ENCODE measurements at regions not wholly inside any gene's neighbourhood (a gene's known extent, or its start where the extent isn't known, plus 50 kb on each side); places are given as distances from the start of the nearest gene placed in this dataset.
"Not testable (repeated sequence)": the region's sequence is repeated elsewhere in the genome, so short reads cannot be mapped to it uniquely, and the experiment has no call there.

GRCh38 chr5:135176991-135177390 is 143.0 kb upstream of the PITX1 start:
- no peak for DNase-seq

GRCh38 chr5:135174315-135175096 is 140.5 kb upstream of the PITX1 start:
- no peak for DNase-seq

GRCh38 chr5:135173662-135174290 is 139.7 kb upstream of the PITX1 start:
- no peak for DNase-seq

DNA sequence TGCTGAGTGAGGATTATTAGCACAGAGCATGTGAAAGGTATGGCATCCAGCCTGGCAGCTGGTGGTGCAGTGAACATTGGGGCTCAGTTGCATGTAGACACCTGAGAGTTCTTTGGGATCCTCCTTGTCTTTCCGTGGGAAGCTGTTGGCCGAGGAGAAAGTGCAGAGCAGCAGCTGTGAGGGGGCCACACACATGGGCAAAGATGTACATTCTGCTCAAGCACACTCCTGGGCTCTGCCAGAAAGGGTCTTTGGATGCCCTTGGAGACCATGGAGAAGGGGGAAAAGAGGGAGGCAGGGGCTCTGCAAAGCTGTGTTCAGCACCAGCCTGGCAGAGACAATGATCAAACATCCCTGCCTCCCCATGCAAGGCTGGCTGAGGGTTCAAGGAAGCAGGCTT is 138.7 kb upstream of the PITX1 start:
- no peak for DNase-seq

GRCh38 chr5:135171336-135171735 is 137.3 kb upstream of the PITX1 start:
- DNase-seq, result no peak

DNA sequence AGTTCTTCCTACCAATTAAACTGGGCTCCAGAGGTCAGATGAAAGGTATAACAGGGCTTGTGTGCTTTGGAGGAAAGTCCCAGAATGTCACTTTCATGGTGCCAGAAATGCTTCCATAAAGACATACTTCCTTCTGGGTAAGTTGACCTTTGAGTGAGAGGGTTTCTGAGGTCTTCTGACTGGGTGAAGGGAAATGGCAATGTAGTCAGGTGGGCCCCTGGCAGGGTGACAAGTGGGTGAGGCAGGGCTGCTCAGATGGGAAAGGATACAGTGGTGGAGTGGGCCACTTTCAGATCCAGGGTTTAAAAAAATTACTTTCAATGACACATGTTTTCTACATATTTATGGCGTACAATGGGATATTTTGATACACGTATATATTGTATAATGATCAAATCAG is 136.5 kb upstream of the PITX1 start:
- no peak for DNase-seq

- no peak for DNase-seq
Measured at GRCh38 chr5:135169753-135170152, 135.7 kb upstream of the PITX1 start.

DNA sequence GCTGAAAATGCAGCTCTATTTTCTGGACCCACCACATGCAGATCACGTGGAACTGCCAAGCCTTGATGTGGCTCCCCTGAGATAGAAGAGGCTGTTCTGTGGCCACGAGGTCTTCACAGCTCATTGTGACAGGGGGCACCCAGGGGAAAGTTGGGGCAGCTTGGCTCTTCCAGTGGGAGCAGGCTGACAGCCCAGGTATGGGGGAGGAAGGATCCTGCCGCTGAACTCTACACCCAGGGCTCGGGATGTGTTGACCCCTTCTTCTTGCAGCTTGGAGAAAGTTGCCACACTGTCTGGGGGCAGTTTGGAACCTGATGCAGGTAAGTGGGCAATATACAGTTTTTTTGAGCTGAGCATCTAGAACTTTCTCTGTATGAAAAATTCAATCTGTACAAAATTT is 133.6 kb upstream of the PITX1 start:
- no peak for DNase-seq

DNA sequence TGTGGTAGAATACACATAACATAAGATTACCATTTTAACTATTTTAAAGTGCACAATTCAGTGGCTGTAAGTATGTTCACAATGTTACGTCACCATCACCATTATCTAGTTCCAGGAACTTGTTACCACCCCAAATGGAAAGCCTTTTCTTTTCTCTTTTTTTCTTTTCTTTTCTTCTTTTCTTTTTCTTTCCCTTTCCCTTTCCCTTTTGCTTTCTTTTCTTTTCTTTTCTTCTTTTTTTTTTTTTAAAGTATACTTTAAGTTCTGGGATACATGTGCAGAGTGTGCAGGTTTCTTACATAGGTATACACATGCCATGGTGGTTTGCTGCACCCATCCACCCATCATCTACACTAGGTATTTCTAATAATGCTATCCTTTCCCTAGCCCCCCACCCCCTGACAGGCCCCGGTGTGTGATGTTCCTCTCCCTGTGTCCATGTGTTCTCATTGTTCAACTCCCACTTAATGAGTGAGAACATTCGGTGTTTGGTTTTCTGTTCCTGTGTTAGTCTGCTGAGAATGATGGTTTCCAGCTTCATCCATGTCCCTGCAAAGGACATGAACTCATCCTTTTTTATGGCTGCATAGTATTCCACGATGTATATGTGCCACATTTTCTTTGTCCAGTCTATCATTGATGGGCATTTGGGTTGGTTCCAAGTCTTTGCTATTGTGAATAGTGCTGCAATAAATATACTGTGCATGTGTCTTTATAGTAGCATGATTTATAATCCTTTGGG is 131.0 kb upstream of the PITX1 start:
- DNase-seq, result not testable (repeated sequence)

- DNase-seq, result no peak
Measured at GRCh38 chr5:135163964-135164363, 129.9 kb upstream of the PITX1 start.

GRCh38 chr5:135163391-135163790 is 129.4 kb upstream of the PITX1 start:
- no peak for DNase-seq

DNA sequence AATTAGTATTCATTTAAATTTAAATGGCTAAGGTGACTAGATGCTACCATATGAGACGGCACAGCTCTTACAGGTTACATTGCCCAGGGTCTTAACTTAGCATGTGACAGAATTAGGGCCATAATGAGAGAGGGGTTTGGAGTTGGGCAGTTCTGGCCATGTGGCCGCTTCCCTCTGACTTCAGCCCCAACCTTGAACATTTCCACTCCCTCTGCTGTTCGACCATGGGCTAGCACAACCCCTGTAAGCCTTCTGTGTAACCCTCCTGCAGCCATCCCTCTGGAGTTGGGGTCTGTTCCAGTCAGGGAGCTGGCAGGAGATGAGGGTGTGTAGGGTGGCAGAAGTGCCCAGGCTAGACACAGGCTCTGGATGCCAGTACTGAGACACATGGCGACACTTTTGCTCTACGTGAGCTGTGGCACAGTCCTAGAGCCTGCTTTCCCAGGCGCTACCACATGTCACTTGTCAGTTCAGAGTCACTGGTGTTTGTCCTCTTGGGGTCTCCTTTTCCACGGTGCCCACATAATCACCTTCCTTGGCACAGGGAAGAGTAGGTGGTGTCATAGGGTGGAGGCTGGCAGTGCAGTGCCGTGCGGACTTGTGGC is 128.7 kb upstream of the PITX1 start:
- no peak for DNase-seq

DNA sequence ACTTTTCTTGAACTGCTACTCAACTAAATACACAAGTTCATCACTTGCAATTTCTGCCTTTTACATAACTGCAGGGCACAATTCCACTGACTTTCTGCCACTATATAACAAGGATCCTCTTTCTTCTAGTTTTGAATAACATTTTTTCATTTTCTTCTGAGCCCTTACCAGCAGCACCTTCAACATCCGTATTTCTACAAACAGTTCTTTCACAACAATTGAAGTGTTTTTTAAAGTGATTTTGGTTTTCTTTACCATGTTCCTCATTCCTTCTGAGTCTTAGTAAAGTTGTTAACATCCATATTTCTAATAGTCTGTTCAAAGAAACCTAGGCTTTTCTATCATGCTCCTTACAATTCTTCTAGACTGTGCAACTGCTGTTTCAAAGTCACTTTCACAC is 127.2 kb upstream of the PITX1 start:
- DNase-seq, result no peak

DNA sequence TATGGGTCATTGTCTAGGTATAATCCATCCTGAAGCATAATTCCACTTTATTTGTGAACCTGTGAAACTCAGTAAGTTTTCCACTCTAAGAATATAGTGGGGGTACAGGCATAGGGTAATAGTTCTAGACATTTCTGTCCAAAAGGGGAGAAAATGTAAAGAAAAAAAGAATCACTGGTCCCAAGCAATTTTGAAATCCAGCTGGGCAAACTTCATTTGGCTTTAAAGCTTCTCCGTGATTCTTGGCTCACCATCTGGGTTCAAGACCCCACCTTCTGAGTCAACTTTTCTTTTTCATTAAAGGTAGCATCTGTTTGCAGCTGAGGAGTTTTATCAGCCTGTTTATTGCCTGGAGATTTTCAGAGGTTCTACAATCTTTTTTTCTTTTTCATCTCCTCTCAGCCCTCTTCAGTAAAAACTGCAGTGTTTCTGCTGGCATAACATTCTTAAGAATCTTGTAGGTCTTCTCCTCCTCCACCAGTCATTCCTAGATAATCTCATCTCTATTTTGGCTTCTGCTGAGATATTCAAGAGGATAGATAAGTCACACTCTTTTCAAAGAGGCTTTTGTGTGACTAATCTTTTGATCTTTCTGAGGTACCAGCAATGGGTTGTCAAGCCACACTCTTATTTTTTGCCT is 126.1 kb upstream of the PITX1 start:
- DNase-seq, result no peak

GRCh38 chr5:135159626-135160025 is 125.6 kb upstream of the PITX1 start:
- DNase-seq, result no peak

- no peak for DNase-seq
Measured at GRCh38 chr5:135158982-135159381, 125.0 kb upstream of the PITX1 start.

GRCh38 chr5:135158314-135158697 is 124.3 kb upstream of the PITX1 start:
- DNase-seq, result no peak

- DNase-seq, result no peak
Measured at GRCh38 chr5:135157421-135158313, 123.6 kb upstream of the PITX1 start.

- no peak for DNase-seq
Measured at GRCh38 chr5:135156715-135157404, 122.8 kb upstream of the PITX1 start.

DNA sequence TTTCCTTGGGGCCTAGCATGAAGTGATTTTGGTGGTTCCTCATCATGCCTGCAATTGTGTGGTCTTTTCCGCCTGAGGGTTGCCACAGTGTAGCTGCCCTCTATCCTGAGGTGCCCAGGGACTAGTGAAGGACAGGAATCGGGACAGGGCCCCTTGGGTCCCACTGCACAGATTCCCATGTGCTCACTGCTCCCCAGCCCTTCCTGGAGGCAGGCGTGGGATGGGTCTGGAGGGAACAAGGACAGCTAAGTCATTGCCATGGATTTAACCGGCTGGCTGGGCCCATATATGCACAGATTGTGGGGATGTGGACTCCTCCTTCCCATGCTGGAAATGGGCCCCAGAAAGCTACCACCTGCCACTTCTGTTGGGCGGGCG is 122.3 kb upstream of the PITX1 start:
- DNase-seq, result no peak

DNA sequence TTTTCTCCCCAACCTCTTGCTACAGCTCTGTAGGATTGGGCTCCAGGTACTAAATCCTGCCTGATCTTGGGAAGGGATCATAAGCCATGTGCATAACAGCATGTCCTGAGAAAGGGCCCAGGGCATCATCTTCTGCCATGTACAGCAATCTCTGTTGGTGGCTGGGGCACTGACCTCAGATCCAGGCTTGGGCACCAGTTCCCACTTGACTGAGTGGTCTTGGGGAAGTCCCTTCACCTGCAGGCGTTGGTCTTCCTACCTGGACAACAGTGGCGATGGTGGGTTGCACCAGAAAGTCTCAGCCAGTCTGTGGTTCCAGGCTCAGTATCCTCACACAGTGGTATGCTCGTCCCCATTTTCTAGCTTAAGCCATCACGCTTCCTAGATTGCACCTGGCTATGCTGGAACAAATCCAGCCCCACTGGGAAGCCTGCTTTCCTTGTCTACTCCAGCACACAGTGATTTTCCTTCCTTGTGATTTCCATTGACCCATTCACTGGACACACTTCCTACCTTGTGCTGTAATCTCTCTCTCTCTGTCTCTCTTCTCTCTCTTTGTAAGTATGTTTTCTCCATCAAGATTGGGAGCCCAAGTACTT is 121.7 kb upstream of the PITX1 start:
- DNase-seq, result peak; percentile 8

Data from NCI-H1092 treated with DMSO at 0.1 percent for 48 hours (cell line).